ENCODE measurements at regions not wholly inside any gene's neighbourhood (a gene's known extent, or its start where the extent isn't known, plus 50 kb on each side); places are given as distances from the start of the nearest gene placed in this dataset.

GRCh38 chr15:31459400-31459748, 132.7 kb downstream of the KLF13 start:
- TF ChIP-seq CTCF (IDR thresholded peaks at IDR 0.05; ENCODE audit: insufficient read depth, low read depth, low read length) (no peak), EZH2 (IDR thresholded peaks at IDR 0.05; ENCODE audit: insufficient read depth, low read length) (no peak)
